Cardiac muscle cell (in vitro differentiated cells and primary cell): ENCODE measurements at regions not wholly inside any gene's neighbourhood (a gene's known extent, or its start where the extent isn't known, plus 50 kb on each side); places are given as distances from the start of the nearest gene placed in this dataset.
A peak's percentile ranks its signal among the peaks of the same experiment; 100 is the strongest.
"Not testable (repeated sequence)": the region's sequence is repeated elsewhere in the genome, so short reads cannot be mapped to it uniquely, and the experiment has no call there.

Experiments used
- DNase-seq, 2 donors: peaks; one replicate each; pipeline versions ENCODE4 v3.0.0 to v3.0.0-alpha.2; 2010 to 2017; ENCODE audit warnings: low read depth in 1 of 2, low spot score in 1 of 2
- H3K27ac ChIP-seq: fragments of 200-600 bp; sonication (generic); 2 replicates; pipeline ENCODE4 v1.5.1; 2016
- H3K27me3 ChIP-seq: fragments of 200-600 bp; sonication (generic); 2 replicates; pipeline ENCODE4 v1.6.0; 2016; ENCODE audit warnings: control low read depth
- H3K36me3 ChIP-seq: fragments of 200-600 bp; sonication (generic); 2 replicates; pipeline ENCODE4 v1.5.1; 2016; ENCODE audit warnings: control low read depth
- H3K4me1 ChIP-seq: fragments of 200-600 bp; sonication (generic); 2 replicates; pipeline ENCODE4 v1.8.1; 2017; ENCODE audit warnings: low read depth, mild to moderate bottlenecking, mixed run types
- H3K4me3 ChIP-seq: fragments of 200-600 bp; sonication (generic); 2 replicates; pipeline ENCODE4 v1.5.1; 2016; ENCODE audit warnings: mild to moderate bottlenecking
- H3K9me3 ChIP-seq: fragments of 200-600 bp; sonication (generic); 2 replicates; pipeline ENCODE4 v1.5.1; 2017; ENCODE audit warnings: low read depth, mild to moderate bottlenecking, control low read depth
- TF ChIP-seq, protein P1 (sequence below): IDR thresholded peaks from 2 replicates; pipeline ENCODE4 v1.5.1; 2012; ENCODE audit warnings: low read depth, mild to moderate bottlenecking, low read length

DNA sequence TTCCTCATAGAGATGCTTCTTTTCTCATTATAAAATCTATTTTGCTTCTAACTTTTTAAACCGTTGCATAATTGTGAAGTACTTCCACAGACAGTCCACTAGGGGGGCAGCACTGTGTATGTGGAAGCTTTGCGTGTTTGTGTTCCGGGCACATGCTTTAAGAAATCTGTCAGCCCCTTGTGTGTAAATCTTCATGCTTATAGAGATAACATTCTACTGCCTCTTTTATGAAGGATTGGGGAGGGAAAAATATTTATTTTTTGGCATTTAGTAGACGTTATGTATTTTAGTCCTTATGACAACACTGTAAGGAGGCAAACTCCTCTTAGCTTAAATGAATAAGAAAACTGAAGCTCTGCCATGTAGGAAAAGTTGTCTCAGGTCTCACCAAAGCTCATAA is 157.3 kb upstream of the PTGFR start:
- DNase-seq: peak; percentile 38 to 78
- Histone ChIP-seq H3K9me3 (no peaks in the 10 kb centered on the region), H3K27me3 (no peaks in the 10 kb centered on the region), H3K27ac (no peak overlapping the region), H3K4me1 (no peaks in the 10 kb centered on the region), H3K4me3 (no peak overlapping the region), H3K36me3 (no peaks in the 10 kb centered on the region)
- TF ChIP-seq, protein P1, sequence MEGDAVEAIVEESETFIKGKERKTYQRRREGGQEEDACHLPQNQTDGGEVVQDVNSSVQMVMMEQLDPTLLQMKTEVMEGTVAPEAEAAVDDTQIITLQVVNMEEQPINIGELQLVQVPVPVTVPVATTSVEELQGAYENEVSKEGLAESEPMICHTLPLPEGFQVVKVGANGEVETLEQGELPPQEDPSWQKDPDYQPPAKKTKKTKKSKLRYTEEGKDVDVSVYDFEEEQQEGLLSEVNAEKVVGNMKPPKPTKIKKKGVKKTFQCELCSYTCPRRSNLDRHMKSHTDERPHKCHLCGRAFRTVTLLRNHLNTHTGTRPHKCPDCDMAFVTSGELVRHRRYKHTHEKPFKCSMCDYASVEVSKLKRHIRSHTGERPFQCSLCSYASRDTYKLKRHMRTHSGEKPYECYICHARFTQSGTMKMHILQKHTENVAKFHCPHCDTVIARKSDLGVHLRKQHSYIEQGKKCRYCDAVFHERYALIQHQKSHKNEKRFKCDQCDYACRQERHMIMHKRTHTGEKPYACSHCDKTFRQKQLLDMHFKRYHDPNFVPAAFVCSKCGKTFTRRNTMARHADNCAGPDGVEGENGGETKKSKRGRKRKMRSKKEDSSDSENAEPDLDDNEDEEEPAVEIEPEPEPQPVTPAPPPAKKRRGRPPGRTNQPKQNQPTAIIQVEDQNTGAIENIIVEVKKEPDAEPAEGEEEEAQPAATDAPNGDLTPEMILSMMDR: peak; percentile 86

DNA sequence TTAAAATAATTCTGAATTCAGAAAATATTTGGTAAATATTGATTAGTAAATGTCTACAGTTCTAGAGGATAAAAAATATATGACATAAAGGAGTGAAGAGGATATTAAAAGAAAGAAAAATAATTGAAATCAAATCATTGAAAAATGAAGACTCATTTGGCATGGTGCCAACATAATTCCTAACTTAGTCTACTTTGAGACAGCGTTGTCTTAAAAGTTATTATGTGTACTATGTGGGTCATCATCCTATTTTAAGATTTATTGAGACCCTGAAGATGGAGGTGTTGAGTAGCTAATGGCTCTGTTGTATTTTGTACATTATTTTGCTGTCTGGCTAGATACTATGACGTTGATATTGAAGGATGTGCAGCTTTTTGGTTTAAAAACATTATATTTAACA is 156.7 kb upstream of the PTGFR start:
- no peaks in the 10 kb centered on the region for H3K9me3 ChIP-seq
- no peak overlapping the region for H3K4me3 ChIP-seq
- H3K36me3 ChIP-seq: no peaks in the 10 kb centered on the region
- no peak for DNase-seq
- H3K27ac ChIP-seq: no peak overlapping the region
- TF ChIP-seq, protein P1: no peak
- H3K27me3 ChIP-seq: no peaks in the 10 kb centered on the region
- H3K4me1 ChIP-seq: no peaks in the 10 kb centered on the region

DNA sequence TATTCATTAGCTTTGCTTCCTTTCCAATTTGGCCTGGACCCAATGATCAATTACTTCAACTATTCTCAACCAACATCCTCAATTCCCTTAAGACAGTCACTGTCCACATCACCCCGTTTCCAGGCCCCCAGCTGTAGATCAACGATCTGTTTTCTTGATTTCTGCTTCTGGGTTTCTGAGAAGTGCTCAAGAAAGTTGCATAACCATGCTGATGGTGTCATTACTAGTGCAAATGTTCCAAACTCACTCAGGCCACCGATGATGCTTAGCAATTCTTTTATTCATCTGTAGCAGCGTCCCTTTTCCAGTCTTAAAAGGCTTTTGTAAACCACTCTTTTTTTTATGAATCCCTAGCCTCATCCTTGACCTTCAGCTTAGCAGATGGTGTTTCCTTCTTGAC is 155.8 kb upstream of the PTGFR start:
- no peaks in the 10 kb centered on the region for H3K9me3 ChIP-seq
- TF ChIP-seq, protein P1: no peak
- no peaks in the 10 kb centered on the region for H3K36me3 ChIP-seq
- H3K4me1 ChIP-seq: no peaks in the 10 kb centered on the region
- H3K27me3 ChIP-seq: no peaks in the 10 kb centered on the region
- DNase-seq: peak in 1 of 2 donors; percentile 25
- H3K27ac ChIP-seq: no peak overlapping the region
- no peak overlapping the region for H3K4me3 ChIP-seq

DNA sequence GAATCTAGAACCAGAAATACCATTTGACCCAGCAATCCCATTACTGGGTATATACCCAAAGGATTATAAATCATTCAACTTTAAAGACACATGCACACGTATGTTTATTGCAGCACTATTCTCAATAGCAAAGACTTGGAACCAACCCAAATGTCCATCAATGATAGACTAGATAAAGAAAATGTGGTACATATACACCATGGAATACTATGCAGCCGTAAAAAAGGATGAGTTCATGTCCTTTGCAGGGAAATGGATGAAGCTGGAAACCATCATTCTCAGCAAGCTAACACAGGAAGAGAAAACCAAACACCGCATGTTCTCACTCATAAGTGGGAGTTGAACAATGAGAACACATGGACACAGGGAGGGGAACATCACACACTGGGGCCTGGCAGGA is 154.0 kb upstream of the PTGFR start:
- not testable (repeated sequence) for H3K4me3 ChIP-seq, H3K36me3 ChIP-seq, H3K9me3 ChIP-seq, H3K27me3 ChIP-seq, H3K4me1 ChIP-seq, H3K27ac ChIP-seq, DNase-seq

DNA sequence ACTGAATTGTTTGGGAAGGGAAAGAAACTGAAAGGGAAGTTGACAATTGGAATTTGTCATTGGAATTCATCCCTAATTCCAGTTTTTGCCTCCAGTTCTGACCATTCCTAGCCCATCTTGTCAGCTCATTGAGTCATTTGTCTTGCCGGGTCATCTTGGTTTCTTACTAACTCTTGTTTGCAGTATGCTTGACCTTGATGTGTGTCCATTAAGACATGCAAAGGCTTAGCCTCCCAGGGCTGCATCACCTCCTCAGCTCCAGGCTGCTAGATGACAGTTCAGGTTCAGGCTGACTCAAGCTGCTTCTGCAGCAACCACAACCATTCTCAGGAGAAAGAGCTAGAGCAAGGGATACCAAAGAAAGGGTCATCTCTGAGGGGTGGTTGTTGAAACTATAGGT is 151.3 kb upstream of the PTGFR start:
- Histone ChIP-seq H3K36me3 (no peaks in the 10 kb centered on the region), H3K9me3 (no peaks in the 10 kb centered on the region), H3K27me3 (no peaks in the 10 kb centered on the region), H3K27ac (no peak overlapping the region), H3K4me1 (no peaks in the 10 kb centered on the region), H3K4me3 (no peak overlapping the region)
- peak in 1 of 2 donors; percentile 27 for DNase-seq
- TF ChIP-seq, protein P1: no peak

DNA sequence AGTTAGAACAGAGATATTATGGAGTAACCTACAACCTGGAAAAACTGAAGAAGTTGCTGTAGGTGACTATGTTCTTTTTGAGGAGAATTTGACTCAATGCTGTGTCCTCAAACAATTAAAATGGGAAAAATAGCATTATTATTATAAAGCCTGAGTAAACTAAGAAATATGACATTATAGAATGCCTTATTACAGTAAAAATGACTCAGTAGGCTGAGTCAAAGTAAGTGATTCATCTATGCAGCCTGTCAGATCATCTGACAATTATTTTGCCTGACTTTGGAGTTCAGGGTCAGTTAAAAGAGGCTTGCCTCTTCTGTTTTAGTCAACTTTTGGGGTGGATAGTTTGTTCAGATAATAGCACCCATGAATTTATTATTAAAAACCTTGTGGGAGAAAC is 150.8 kb upstream of the PTGFR start:
- peak in 1 of 2 donors; percentile 57 for DNase-seq

More for the DNA sequence above, 150.8 kb upstream of the PTGFR start:
- Histone ChIP-seq H3K27ac (no peak overlapping the region), H3K4me3 (no peak overlapping the region), H3K36me3 (no peaks in the 10 kb centered on the region), H3K9me3 (no peaks in the 10 kb centered on the region), H3K27me3 (no peaks in the 10 kb centered on the region), H3K4me1 (no peaks in the 10 kb centered on the region)
- TF ChIP-seq, protein P1: no peak
